ENCODE measurements at regions not wholly inside any gene's neighbourhood (a gene's known extent, or its start where the extent isn't known, plus 50 kb on each side); places are given as distances from the start of the nearest gene placed in this dataset.

- no peak for TF ChIP-seq CTCF (IDR thresholded peaks at IDR 0.05)
- no peak for TF ChIP-seq POLR2A (IDR thresholded peaks at IDR 0.05)
These were observed 350.4 kb downstream of the SPRY1 start for GRCh38 chr4:123747016-123747415.
